ENCODE measurements at regions not wholly inside any gene's neighbourhood (a gene's known extent, or its start where the extent isn't known, plus 50 kb on each side); places are given as distances from the start of the nearest gene placed in this dataset.
"Not testable (repeated sequence)": the region's sequence is repeated elsewhere in the genome, so short reads cannot be mapped to it uniquely, and the experiment has no call there.

DNA sequence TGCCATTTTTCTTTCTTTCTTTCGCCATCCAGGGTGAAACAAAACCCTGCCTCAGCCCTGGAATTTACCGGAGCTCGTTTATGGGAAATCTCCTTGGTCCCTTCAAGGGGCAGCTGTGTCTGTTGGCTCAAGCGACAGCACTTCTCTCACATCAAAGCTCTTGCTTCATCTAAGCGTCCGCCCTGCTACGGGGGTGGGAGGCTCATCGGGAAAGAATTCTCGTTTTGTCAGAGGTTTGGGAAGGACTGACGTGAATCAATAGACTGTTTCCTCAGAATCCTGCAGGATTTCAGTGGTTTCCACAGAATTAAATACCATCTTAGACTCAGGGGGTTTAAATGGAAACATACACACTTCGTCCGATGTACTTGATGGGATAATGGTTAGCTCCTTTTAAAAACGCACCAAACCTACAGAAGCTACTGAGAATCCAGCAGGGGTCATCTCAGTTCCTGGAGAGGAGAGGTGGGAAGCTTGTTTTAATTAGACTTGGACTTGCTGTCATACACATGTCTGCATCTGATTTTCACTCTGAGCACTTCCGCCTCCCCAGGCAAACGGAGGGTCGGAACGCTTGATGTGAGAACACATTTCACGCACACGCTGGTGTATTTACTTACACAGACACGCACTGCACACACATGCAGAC lies 91.6 kb downstream of the ASB1 start:
- intact Hi-C loops (cut with DNase I): no loop called here
- ATAC-seq (peak; percentile 58), DNase-seq (ENCODE audit: low spot score) (no peak)

DNA sequence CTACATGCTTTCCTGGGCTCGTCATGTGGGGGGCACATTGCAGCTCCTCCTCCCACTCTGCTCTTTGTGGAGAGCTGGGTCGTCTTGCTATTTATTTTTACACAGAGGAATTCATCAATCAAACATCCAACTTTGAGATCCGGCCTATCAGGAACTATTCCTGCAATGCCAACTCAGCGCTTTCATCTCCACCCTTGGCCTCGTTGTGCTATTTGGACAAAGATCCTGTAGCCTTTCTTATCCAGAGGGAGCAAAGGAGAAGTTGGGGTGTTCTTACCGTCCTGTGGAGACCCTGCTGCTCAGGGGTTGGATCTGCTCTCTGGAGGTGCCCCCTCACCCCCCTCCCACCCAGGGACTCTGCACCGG lies 92.1 kb downstream of the ASB1 start:
- intact Hi-C loops (cut with DNase I): no loop called here
- ATAC-seq (no peak), DNase-seq (ENCODE audit: low spot score) (no peak)

DNA sequence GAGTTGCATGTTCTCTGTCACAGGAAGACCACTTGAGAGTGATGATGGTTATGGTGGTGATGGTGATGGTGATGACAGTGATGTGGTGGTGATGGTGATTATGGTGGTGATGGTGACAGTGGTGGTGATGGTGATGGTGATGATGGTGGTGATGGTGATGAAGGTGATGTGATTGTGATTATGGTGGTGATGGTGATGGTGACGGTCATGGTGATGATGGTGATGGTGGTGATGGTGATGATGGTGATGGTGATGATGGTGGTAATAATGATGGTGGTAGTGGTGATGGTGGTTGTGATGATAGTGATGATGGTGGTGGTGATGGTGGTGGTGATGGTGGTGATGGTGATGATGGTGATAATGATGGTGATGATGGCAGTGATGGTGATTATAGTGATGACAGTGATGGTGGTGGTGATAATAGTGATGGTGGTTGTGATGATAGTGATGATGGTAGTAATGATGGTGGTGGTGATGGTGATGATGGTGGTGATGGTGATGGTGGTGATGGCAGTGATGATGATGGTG lies 93.7 kb downstream of the ASB1 start:
- no peak for ATAC-seq
- DNase-seq (ENCODE audit: low spot score): no peak
- intact Hi-C loops (cut with DNase I): no loop called here

DNA sequence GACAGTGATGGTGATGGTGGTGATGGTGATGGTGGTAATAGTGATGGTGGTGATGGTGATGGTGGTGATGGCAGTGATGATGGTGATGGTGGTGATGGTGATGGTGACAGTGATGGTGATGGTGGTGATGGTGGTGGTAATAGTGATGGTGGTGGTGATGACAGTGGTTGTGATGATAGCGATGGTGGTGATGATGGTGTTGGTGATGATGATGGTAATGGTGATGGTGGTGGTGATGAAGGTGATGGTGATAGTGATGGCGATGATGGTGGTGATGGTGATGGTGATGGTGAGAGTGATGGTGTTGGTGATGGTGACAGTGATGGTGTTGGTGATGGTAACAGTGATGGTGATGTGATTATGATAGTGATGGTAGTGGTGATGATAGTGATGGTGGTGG lies 94.3 kb downstream of the ASB1 start:
- ATAC-seq (no peak), DNase-seq (ENCODE audit: low spot score) (no peak)
- intact Hi-C loops (cut with DNase I): no loop called here

DNA sequence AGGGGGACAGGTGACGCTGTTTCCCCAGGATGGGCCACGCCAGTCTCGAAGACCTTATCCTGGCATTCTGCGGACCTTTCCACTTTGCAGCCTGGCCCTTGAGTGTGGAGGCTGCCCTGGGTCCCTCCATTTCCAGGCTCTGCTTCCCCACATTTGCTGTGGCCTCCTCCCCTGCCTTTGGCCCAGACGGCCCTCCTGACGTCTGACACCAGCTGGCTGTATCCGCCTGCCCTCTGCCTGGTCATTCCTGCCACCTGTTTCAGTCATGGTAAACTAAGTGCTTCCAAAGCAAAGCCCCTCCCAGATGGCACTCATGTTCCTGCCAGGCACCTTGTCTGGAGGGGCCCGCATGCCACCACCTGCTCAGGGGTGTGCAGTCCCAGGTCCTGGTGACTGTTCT lies 95.1 kb downstream of the ASB1 start:
- intact Hi-C loops (cut with DNase I): no loop called here
- DNase-seq (ENCODE audit: low spot score) (no peak), ATAC-seq (no peak)

DNA sequence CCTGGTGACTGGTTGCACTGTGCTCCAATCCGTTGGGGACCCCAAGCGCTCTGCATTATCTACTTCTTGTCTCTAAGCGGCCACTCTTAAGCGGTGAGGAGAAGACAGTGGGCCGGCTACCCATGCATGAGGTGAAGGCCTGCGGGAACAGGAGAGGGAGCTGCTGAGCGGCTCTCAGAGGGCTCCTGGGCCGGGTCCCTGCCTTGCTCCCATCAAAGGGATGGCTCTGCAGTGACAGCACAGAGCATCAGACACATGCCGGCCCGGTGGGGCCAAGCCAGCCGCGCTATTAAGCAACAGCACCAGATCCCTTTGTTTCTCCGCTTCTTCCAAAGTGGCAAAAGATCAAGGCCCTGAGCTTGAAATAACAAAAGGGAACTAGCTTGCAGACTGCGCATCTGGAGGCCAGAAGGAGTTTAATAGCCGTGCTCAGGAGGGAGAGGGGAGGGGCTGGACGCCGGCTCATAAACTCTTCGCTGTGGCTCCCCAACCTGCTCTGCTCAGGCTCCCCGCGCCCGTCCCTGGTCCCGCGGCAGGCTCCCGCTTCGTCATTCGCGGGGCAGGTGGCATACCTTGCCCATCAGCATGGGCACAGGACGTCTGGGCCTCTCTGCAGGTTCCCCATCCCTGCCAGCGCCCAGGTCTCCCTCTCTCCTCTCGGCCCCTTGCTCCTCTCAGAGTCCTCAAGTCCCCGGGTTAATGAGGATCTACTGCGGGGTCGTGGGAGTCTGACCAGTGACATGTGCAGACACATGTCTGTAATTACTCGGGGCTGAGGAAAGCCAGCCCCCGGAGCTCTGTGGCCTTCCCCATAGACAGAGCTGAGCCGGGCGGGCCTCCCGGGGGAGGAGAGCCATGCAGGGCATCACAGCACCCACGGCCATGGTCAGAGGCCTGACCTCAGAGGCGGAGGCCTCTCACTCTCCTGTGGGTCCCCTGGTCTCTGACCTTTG lies 96.7 kb downstream of the ASB1 start:
- intact Hi-C loops (cut with DNase I): no loop called here
- ATAC-seq: peak; percentile 92
- DNase-seq (ENCODE audit: low spot score): no peak

DNA sequence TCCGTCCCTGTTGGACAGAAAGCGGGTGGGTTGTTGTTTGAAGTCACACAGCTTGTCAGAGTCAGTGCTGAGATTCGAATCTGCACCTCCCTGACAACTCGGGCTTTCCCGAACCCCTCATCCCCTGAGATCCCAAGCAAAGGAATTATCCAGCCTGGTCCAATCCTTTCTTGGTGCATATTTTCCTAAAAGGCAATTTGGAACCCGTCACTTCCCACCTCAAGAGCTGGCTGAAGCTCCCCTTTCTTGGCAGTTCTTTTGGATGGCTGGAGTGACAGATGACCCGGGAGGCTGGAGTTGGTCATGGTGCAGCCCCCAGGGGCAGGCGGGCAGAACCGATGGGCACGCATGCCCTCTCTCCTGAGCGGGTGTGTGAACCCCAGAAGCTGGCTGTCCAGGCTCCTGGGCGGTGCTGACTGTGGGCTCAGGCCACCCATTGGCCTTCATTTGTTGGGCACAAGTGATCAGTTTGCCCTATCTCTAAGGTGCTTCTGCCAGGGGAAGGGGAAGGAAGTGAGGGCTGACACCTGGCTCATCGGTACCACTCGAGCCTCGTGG lies 97.8 kb downstream of the ASB1 start:
- ATAC-seq: no peak
- intact Hi-C loops (cut with DNase I): no loop called here
- no peak for DNase-seq (ENCODE audit: low spot score)

DNA sequence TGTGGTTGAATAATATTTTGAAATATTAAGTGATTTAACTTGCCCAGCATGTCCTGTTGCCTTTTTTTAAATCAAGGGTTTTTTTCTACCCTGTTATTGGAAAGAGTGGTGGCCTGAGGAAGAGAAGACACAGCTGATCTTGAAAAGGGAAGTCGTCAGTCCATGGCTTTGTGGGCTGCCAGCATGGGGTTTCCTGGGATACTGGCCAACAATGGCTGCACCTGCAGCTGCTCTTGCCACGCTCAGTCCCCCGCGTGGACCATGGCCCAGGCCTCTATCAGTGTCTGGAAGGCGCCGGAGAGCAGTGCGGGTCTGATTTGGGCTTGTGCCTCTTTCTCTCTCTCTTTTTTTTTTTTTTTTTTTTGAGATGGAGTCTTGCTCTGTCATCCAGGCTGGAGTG lies 99.3 kb downstream of the ASB1 start:
- ATAC-seq (no peak), DNase-seq (ENCODE audit: low spot score) (no peak)
- intact Hi-C loops (cut with DNase I): no loop called here

DNA sequence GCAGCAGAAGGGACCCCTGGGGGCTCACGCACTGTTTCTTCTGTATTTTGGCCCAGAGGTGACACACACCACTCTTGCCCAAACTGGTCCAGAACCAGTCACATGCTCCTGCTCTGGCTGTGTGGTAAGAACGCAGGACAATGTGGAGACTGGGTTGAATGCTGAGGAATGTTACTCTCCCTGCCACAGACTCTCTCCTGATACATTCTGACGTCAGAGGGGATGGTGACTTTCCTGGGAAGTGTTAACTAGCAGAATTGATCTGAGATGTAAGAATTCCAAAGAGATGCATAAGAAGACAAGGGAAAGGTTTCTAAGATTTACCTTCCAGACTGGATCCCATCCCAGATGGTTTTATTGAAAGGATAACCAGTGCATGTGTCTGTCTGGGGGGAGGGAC lies 100.8 kb downstream of the ASB1 start:
- intact Hi-C loops (cut with DNase I): no loop called here
- DNase-seq (ENCODE audit: low spot score) (no peak), ATAC-seq (no peak)

DNA sequence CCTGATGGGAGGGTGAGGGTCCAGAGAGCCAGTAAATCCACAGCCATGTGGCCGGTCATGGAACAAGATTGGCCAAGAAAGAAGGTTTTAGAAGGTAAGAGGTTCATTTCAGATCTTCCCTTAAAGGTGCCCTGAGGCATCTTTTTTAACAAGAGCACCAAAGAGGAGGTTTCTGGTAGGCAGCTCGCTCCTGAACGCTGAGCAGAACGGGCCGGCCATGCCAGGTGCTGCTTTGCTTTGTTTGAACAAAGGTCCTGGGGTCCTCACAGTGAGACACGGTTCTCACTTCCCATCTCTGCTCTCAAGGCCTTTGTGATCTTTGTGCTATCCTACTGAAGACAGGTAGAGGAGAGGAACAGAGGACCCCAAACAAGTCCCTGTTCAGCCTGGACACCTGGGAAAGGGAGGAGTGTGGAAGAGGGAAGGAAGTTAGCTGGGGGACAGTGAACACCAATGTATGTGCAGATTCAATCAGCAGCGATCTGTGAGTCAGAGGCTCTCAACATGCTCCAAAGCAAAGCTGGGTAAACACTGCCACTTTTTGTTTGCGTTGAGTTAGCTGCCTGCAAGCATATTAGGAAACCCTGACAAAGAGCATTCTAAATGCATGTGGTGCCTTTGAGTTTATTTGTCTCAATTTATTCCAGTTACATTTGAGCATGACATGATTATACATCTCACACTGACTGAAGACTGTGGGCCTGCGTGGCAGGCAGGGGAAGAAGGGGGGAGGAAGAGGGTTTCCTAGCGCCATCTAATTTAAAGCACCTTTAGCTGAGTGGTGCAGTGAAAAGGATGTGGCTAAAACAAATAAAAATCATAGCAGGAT lies 102.4 kb downstream of the ASB1 start:
- no peak for DNase-seq (ENCODE audit: low spot score)
- intact Hi-C loops (cut with DNase I): no loop called here

DNA sequence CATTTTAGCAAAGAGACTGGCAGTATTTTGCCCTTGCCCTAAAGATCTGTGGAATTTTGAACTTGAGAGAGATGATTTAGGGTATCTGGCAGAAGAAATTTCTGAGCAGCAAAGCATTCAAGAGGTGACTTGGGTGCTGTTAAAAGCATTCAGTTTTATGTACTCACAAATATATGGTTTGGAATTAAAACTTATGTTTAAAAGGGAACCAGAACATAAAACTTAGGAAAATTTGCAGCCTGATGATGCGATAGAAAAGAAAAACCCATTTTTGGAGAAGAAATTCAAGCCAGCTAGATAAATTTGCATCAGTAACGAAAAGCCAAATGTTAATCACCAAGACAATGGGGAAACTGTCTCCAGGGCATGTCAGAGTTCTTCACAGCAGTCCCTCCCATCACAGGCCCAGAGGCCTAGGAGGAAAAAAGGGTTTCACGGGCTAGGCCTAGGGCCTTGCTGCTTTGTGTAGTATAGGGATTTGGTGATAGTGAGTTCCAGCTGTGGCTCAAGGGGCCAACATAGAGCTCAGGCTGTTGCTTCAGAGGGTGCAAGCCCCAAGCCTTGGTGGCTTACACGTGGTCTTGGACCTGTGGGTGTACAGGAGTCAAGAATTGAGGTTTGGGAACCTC lies 104.4 kb downstream of the ASB1 start:
- ATAC-seq; DNase-seq (ENCODE audit: low spot score); intact Hi-C loops (cut with DNase I): not testable (repeated sequence)

More for the DNA sequence above, 102.4 kb downstream of the ASB1 start:
- no peak for ATAC-seq

DNA sequence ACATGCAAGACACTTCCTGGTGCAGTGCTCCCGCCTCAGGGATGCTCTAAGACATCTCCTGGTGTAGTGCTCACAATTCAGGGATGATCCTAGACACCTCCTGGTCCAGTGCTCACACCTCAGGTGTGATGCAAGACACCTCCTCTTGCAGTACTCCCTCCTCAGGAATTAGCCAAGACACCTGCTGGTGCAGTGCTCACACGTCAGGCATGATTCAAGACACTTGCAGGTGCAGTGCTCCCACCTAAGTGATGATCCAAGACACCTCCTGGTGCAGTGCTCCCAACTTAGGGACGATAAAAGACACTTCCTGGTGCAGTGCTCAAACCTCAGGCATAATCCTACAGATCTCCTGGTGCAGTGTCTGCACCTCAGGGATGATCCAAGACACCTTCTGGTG lies 117.0 kb downstream of the ASB1 start:
- intact Hi-C loops (cut with DNase I); DNase-seq (ENCODE audit: low spot score); ATAC-seq: not testable (repeated sequence)

DNA sequence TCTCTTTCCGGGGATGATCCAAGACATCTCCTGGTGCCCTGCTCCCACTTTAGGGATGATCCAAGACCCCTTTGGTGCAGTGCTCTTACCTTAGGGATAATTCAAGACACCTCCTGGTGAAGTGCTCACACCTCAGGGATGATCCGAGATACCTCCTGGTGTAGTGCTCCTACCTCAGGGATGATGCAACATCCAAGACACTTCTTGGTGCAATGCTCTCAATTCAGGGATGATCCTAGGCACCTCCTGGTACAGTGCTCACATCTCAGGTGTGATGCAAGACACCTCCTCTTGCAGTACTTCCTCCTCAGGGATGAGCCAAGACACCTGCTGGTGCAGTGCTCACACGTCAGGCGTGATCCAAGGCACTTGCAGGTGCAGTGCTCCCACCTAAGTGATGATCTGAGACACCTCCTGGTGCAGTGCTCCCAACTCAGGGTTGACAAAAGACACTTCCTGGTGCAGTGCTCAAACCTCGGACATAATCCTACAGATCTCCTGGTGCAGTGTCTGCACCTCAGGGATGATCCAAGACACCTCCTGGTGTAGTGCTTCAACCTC lies 122.3 kb downstream of the ASB1 start:
- intact Hi-C loops (cut with DNase I): no loop called here
- ATAC-seq (no peak), DNase-seq (ENCODE audit: low spot score) (no peak)

DNA sequence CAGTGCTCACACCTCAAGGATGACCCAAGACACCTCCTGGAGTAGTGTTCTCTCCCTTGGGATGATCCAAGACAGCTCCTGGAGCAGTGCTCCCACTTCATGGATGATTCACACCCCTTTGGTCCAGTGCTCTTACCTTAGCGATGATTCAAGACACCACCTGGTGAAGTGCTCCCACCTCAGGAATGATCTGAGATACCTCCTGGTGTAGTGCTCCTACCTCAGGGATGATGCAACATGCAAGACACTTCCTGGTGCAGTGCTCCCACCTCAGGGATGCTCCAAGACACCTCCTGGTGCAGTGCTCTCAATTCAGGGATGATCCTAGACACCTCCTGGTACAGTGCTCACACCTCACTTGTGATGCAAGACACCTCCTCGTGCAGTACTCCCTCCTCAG lies 123.1 kb downstream of the ASB1 start:
- DNase-seq (ENCODE audit: low spot score): no peak
- intact Hi-C loops (cut with DNase I): no loop called here
- no peak for ATAC-seq

DNA sequence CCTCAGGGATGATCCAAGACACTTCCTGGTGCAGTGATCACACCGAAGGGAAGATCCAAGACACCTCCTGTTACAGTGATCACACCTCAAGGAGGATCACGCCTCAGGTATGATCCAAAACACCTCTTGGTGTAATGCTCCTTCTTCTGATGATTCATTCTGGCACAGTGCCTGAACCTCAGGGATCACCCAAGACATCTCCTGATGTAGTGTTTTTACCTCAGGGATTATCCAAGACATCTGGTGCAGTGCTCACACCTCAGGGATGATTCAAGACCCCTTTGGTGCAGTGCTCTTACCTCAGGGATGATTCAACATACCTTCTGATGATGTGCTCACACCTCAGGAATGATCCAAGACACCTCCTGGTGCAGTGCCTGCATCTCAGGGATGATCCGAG lies 124.4 kb downstream of the ASB1 start:
- intact Hi-C loops (cut with DNase I): no loop called here

DNA sequence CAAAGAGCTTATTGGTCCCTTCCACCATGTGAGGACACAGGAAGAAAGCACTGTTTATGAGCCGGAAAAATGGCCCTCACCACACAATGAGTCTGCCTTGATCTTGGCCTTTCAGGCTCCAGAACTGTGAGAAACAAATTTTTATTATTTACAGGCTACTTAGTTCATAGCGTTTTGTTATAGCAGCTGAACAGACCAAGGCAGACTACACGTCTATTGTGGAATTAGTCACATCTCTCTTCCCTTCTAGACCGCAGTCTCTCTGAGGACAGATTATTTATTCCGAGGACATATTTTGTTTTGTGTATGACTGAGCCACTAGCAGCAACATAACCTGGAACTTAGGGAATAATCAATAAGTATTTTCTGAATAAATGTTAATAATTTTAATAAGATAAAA lies 125.5 kb downstream of the ASB1 start:
- no peak for DNase-seq (ENCODE audit: low spot score)
- no peak for ATAC-seq
- intact Hi-C loops (cut with DNase I): no loop called here

More for the DNA sequence above, 124.4 kb downstream of the ASB1 start:
- ATAC-seq: no peak
- no peak for DNase-seq (ENCODE audit: low spot score)

DNA sequence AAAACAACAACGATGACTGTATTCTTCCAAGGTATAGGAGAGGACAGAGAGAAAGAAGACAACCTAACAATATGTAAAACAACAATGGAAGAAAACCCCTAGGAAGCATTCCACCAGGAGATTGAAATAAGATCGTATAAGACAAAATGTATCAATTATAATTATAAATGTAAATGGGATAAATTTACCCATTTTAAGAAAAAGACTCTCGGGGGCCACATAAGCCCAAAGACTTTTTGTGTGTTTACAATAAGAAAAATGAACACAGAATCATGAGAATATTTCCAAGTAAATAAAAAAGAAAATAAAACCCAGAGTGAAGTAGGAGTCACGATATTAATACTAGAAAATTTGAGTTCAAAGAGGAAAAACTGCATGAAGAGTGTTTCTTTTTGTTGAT lies 126.4 kb downstream of the ASB1 start:
- no peak for ATAC-seq
- intact Hi-C loops (cut with DNase I): no loop called here

DNA sequence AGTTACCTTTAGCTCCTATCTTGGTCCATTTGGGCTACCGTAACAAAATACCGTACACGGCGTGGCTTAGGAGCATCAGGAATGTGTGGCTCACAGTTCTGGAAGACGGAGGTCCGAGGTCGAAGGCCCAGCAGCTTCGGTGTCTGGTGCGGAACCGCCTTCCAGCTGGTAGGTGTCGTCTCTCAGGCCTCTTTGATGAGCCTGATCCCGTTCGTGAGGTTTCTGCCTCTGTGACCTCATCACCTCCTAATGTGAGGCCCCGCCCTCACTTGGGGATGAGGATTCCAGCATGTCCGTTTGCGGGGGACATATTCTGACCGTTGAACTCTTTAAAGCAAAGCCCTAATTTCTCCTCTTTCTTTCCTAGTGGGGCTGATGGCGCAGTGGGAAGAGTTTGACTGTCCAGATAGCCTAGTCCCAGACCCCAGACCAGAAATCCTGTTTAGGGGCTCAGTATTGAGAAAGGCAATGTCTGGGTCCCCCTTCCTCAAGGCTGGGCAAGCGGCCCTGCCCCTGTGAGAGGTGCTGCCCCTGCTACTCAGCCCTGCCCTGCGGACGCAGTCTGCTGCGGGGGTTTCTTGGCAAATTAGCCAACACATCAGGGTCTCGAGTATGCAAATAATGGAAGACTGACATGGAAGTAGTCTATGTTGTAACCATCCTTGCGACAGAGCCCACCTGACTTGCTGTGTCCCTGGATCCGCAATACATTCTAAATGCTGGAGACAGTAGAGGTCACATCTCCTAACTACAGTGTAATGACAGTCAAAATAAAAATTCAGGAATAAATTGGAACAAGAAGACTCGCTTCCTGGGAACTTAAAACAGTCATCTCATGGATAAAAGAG lies 128.0 kb downstream of the ASB1 start:
- intact Hi-C loops (cut with DNase I): no loop called here
- no peak for DNase-seq (ENCODE audit: low spot score)
- ATAC-seq: no peak

More for the DNA sequence above, 126.4 kb downstream of the ASB1 start:
- no peak for DNase-seq (ENCODE audit: low spot score)

Data from sciatic nerve (tissue), 2 donors.